Suprapubic skin (tissue), 3 donors: ENCODE measurements at regions not wholly inside any gene's neighbourhood (a gene's known extent, or its start where the extent isn't known, plus 50 kb on each side); places are given as distances from the start of the nearest gene placed in this dataset.

Source experiments
- CTCF ChIP-seq, 2 donors: fragments of 200-600 bp in 1 of 2; fragments of 450-650 bp in 1 of 2; sonication (generic) in 1 of 2; IDR thresholded peaks; one replicate each; pipeline ENCODE4 v1.5.1; 2016 to 2019; ENCODE audit warnings: antibody characterized with exemption in 2 of 2, mild to moderate bottlenecking in 1 of 2, moderate library complexity in 1 of 2
- POLR2AphosphoS5 ChIP-seq, 3 donors: sonication (generic); formaldehyde crosslinking; IDR thresholded peaks; one replicate each; pipeline ENCODE4 v1.6.1; 2017; ENCODE audit warnings: antibody characterized with exemption in 3 of 3

- TF ChIP-seq CTCF (IDR thresholded peaks at IDR 0.05) (no peak), POLR2AphosphoS5 (IDR thresholded peaks at IDR 0.05) (no peak)
Observed at GRCh38 chr19:27654266-27654990, 1558.5 kb downstream of the UQCRFS1 start.
